ENCODE measurements at regions not wholly inside any gene's neighbourhood (a gene's known extent, or its start where the extent isn't known, plus 50 kb on each side); places are given as distances from the start of the nearest gene placed in this dataset.
A peak's percentile ranks its signal among the peaks of the same experiment; 100 is the strongest.

DNA sequence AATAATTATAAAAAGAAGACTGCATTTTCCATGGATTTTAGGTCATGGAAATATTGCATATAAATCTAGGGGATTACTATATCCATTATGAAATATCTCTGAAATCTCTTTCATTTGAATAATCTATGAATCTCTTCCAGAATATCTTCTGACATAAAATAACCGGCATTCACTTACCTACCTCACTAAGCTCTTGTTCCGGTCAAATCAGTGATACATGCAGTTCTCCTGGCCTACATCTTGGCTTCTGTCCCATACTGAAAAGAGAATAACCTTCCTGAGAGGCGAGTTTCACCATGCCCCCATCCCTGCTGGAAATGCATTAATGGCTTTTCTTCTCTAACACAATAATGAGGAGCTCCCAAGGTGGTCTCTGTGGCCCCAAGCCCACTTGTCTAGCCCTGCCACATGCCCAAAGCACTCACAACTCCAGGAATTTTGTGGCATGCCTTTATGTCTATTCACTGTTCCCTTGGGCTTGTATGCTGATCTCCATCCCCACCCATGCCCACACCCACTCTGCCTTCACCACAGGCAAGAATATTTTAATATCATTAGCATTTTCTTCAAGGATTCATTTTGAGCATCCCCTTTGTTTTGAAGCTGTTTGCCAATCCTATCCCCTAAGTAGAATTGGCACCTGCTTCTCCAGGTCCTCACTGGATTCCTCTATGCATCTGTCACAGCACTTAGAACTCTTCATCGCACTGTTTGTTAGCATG, 401.6 kb downstream of the COG6 start:
- no peak for DNase-seq

DNA sequence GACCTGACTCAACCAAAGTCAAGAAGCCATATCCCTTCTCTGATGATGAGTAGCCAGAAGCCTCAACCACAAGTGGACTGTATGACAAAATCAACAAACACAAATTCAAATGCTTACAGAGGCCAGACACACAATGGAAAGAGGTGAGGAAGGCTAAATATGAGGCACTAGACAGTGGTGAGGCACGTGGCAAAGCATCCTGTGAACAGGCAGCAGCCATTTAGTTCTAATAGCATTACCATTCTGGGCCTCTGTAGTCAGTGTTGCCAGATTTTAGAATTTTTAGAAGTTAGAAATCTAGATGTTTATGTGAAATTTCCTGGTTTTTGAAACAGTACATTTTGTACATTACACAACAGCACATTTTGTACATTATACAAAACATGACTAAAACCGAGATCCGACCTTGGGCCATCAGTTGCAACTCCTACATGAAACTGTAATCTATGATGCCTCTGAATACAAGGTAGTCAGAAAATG, 403.3 kb downstream of the COG6 start:
- no peak for DNase-seq

GRCh38 chr13:40059540-40060232, 404.2 kb downstream of the COG6 start:
- no peak for DNase-seq

DNA sequence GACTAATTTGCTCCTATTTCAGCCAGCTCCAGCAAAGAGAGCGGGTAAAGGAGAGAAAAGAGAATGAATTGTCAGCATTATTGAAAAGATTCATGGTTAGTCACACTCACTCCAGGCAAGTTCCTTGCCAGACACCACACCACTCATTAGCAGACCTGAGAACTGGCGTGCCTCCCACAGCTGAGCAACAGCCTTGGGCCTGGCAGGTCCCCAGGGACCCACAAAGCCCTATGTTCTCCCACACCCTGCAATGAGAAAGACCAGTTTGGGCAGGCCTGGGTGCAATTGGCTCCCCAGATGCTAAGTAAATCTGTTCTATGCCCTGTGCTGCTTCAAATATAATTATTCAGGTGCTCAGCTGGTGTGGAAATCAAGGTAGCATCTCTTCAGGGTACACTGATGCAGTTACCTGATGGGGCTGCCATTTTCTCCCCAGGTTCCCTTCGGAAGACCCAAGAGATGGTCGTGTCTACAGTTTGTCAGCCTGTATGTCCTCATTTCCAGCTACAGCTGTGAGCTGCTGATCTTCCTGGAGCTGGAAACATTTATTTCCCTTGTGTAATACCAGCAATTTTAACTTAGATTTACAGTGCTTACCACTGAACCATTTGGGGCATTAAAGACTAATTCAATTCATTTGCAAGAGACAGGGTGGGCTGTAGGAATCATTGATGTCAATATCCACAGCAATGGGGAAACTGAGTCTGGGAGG, 405.0 kb downstream of the COG6 start:
- peak; percentile 61 for DNase-seq

- no peak for DNase-seq
Observed at GRCh38 chr13:40061466-40062450, 406.3 kb downstream of the COG6 start.

DNA sequence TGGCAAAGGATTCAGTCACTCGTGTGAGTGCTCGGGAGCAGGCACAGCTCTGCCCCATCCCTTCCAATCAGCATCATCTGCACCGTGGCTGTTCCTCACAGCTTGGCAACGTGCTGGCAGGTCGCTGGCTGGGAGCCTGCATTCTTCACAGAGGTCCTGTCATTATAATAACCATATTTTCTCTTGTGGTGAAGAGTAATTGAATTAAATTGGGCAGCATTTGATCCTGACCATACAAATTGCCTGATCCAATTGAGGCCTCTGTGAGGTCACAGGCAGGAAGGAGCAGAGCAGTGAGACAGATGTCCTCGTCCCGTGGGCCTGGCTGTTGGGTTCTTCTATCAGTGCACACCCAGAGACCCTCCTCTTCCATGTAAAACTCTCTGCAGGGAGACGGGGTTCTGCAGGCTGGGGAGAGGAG, 407.8 kb downstream of the COG6 start:
- no peak for DNase-seq

DNA sequence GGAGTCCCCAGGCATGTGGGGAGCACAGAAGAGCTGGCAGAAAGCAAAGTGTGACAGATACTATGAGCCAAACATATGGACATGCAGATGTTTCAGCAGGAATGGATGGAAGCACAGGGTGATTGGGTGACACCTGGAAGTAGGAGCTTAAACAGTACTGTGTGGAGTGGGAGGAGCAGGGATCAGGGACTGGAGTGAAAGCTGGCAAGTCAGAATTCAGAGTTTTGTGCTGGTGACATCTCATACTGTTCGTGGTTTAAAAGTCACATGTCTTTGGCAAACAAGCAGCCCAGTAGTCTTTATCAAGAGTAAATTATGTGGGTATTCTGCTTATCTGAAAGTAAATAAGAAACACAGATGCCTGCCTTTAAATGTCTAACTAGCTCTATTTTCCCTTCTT, 408.2 kb downstream of the COG6 start:
- DNase-seq, result no peak

- peak; percentile 78 for DNase-seq
Observed at GRCh38 chr13:40064154-40065097, 409.0 kb downstream of the COG6 start.

DNA sequence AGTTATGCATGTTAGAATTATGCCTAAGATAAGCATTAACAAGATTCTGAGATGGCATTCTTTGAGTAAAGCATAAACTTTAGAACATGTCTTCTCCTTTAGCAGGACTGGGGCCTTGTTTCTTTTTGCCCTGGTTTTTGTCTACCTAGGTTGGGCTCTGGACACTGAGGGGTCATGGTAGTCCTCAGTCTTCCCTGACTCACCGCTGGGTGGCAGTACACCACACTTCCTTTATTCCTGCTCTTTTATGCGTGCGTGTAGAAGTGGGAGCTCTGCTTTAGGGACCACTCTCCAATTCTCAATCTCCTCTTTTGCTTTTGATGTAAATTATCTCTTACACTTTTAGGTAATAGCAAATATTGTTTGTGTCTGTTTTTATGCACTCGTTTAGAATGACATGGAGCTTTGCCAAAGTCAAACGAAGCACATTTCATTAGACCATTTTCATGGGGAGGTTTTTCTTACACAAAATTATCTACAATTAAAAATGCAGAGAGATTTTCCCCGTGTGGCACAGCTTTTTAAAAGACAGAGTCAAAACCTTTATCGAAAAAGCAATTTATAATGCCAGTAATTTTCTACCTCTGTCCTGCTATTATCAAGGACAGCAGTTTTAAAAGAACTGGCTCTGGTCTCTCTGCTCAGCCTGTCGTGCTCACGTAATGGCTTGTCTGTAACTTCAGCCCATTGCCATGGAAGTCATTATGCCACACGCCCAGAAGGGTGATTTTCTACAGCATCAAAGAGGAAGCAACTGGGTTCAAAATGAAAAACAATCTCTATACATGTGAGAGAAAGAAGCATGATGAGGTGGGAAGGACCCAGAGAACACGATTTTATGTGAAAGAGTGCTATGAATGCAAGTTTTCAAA, 413.9 kb downstream of the COG6 start:
- DNase-seq, result peak; percentile 80

DNA sequence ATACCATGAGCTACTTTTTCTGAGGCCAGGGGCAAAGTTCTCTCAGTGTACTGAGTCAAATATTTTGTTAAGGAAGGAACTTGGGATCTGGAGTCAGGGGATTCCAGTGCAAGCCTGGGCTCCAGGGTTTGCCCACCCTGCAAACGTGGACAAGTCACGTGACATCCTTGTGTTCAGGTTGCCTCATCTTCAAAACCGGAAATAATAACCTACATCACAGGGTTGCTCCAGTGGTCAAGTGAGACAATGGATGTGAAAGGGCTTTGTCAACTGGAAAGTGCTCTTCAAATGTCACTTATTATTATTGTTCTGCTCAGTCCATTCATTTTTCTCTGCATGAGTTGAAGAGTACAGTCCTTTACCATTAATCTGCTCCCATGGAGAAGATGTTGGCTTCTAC, 414.9 kb downstream of the COG6 start:
- no peak for DNase-seq

DNA sequence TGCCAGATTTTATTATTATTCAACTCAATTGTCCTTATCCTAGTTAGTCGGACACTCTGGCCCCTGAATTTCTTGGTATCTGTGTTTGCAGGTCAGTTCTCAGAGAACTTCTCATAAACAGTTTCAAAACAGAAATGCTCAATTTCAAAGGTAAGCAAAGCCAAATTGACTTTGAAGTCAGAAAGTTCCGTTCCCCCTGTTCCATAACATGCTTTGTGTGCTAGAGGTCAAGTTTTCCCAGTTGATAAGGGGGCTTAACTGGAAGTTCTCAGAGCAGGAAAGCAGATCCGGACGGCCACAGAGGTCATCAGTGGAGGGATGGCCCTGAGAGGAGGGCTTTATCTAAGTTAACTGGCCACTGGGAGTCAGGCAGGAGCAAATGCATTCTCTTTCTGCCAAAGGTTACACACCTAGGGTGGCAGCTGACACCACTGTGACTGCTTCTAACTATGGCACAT, 417.2 kb downstream of the COG6 start:
- no peak for DNase-seq

- DNase-seq, result no peak
Observed at GRCh38 chr13:40074338-40074737, 418.9 kb downstream of the COG6 start.

DNA sequence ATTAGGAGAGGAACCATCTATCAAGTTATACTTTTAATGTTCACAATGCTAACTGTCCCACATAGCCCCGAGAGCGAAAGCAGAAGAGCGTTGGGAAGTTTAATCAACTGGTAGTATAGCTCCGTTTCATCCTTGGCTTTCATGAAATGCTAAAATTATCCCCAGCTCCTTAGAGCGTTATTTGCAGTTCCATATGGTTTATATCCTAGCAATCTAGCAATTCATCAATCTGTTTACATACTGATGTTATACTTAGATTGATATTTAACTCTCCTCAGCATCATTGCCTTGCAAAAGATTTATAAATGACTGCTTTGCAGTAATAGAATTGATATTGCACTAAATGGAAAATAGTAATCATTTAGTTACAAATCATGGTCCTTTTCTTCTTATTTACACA, 419.8 kb downstream of the COG6 start:
- no peak for DNase-seq

GRCh38 chr13:40076765-40077362, 421.4 kb downstream of the COG6 start:
- DNase-seq, result no peak

- no peak for DNase-seq
Observed at GRCh38 chr13:40077396-40078027, 422.1 kb downstream of the COG6 start.

- DNase-seq, result no peak
Observed at GRCh38 chr13:40079721-40080120, 424.3 kb downstream of the COG6 start.

- no peak for DNase-seq
Observed at GRCh38 chr13:40080676-40081075, 425.2 kb downstream of the COG6 start.

GRCh38 chr13:40082639-40083038, 427.2 kb downstream of the COG6 start:
- DNase-seq, result no peak

DNA sequence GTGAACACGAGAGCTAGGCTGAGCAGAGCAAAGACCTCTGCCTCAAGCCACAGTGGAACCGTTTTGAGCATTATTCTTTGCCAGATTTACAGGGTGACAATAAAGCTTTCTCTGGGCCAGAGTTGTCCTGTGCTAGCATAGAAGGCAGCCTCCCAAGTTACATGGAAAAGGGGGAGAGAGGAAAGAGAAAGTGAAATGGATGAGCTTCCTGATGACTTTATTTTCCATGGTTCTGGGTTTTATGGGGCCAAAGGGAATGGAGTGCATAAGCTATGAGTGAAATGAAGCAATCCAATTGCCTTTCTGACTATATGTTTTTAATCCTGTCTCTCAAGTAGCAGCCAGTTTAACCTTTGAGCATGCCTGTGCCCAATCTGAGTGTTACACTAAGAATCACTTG, 428.4 kb downstream of the COG6 start:
- no peak for DNase-seq

Measured in islet precursor cell (in vitro differentiated cells).